Pons (tissue), 1 donor: ENCODE measurements at regions not wholly inside any gene's neighbourhood (a gene's known extent, or its start where the extent isn't known, plus 50 kb on each side); places are given as distances from the start of the nearest gene placed in this dataset.
"Not testable (repeated sequence)": the region's sequence is repeated elsewhere in the genome, so short reads cannot be mapped to it uniquely, and the experiment has no call there.

Experiments used
- DNase-seq: peaks from one replicate; pipeline ENCODE4 v3.0.0-alpha.2; 2016; ENCODE audit warnings: low spot score

- DNase-seq: not testable (repeated sequence)
Observed at GRCh38 chr16:21487956-21488355, 111.4 kb upstream of the METTL9 start.

- DNase-seq: not testable (repeated sequence)
Observed at GRCh38 chr16:21499046-21499445, 100.3 kb upstream of the METTL9 start.

GRCh38 chr16:21501223-21501868 is 98.0 kb upstream of the METTL9 start:
- not testable (repeated sequence) for DNase-seq

GRCh38 chr16:21501869-21502667 is 97.3 kb upstream of the METTL9 start:
- peak; percentile 95 for DNase-seq

DNA sequence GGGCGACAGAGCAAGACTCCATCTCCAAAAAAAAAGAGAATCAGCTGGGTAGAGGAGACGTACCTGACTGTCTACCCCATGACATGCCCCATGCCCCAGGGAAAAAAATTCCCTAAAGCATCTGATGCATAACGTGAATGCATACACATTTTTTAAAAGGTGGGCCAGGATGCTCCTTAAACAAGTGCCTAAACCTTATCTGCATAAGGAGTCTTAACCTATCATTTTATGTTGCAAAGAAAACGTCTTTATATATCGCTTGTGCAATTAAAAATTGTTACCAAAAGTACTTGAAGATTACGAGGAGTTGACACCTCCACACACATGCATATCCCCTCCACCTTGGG is 95.8 kb upstream of the METTL9 start:
- DNase-seq: not testable (repeated sequence)

DNA sequence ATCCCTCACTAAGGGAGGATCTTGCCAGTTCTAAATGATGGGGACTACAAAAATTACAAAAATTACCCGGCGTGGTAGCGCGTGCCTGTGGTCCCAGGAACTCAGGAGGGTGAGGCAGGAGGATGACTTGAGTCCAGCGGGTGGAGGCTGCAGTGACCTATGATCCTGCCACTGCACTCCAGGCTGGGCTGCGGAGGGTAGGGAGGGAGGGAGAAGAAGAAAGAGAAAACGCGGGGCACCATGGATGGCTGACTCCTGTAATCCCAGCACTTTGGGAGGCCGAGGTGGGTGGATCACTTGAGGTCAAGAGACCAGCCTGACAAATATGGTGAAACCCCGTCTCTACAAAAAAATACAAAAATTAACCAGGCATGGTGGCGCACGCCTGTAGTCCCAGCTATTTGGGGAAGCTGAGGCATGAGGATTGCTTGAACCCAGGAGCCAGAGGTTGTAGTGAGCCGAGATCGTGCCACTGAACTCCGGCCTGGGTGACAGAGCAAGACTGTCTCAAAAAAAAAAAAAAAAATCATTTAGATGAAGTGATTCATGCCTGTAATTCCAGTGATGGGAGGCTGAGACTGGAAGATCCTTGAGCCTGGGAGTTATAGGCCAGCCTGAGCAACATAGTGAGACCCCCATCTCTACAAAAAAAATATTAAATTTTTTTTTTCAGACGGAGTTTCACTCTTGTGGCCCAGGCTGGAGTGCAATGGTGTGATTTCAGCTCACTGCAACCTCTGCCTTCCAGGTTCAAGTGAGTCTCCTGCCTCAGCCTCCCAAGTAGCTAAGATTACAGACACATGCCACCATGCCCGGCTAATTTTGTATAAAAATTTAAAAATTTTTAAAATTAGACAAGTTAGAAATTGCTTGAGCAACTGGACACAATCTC is 95.2 kb upstream of the METTL9 start:
- not testable (repeated sequence) for DNase-seq

DNA sequence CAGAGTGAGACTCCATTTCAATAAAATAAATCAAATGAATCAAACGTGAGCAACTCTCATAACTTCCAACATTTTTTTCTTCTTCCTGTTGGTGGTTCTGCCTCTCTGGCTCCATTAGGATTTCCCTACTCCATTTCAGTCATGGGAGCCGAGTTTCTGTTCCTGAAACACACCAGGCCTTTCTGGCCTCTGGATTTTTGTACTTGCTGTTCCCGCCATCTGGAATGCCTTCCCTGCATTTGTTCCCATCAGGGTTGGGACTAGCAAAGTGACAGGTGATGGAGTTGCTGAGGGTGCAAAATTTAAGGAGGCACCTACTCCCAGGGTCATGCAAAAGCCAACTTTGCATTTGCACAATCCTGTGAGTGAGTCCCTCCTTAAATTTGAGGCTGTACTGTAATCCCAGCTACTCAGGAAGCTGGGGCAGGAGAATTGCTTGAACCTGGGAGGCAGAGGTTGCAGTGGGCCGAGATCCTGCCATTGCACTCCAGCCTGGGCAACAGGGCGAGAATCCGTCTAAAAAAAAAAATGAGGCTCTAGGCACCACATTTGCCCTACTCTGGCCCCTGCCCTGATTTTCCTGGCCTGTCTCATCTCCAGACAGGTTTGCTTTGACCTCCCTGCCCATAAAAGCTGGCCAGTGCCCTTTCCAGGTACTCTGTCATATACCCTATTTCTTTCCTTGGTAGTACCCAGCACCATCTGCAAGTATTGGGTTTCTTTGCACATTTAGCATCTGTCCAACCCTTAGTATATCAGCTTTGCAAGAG is 93.4 kb upstream of the METTL9 start:
- DNase-seq: not testable (repeated sequence)

DNA sequence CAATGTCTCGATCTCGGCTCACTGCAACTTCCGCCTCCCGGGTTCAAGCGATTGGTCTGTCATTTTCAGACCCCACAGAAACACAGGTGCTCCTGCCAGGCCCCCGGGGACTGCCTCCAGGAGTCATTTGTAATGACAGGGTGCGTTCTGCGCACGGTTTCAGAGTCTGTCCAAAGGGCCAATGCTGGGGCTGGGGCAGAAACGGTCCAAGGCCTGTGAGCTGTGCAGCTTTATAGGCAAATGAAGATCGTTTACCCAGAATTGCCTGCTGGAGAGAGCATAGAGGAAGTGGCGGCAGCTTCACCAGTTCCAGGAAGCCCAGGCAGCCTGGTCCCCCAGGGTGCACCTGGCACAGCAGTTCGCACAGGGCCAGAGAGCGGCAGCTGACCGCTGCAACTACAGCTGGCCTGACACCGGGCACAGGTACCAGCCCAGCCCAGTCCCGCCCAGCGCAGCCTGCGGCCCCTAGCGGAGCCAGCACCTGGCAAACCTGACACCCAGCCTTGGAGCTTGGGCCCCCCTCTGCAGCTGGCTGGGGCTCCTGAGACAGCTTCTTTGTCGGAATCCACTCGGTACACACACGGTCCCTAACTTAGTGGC is 92.4 kb upstream of the METTL9 start:
- DNase-seq: not testable (repeated sequence)

GRCh38 chr16:21507631-21508305 is 91.6 kb upstream of the METTL9 start:
- not testable (repeated sequence) for DNase-seq

DNA sequence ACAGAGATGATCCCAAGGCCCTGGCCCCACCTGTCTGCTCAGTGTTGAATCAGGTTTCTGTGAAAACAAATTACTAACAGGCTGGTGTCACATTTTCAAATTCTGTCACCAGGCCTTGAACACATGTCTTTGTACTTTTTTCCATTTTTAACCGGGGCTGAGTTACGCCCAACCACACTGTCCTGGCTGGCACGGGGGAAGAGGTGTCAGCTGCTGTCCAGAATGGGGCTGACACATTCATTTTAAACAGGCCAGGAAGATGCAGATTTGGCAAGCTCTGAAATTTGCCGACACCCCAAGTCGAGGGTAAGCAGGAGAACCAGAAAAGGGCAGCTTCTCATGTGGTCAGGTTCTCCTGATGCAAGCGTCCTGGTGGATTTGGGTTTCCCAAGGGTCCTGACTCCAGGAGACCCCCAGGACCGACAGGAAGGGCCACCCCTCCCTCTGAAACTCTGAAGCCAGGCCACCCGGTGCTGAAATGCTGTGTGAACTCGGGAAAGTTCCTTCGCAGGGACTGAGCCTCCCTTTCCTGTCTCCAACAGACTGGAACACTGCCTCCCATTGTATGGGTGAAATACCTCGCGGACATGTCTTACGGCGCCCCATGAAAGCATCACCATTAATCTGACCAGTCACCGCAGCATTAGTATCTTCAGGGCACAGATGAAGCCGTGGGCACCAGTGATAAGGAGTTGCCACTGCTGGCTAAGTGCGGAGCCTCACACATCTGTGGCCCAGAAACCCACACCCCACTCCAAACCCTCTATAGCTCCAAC is 90.5 kb upstream of the METTL9 start:
- DNase-seq: not testable (repeated sequence)

DNA sequence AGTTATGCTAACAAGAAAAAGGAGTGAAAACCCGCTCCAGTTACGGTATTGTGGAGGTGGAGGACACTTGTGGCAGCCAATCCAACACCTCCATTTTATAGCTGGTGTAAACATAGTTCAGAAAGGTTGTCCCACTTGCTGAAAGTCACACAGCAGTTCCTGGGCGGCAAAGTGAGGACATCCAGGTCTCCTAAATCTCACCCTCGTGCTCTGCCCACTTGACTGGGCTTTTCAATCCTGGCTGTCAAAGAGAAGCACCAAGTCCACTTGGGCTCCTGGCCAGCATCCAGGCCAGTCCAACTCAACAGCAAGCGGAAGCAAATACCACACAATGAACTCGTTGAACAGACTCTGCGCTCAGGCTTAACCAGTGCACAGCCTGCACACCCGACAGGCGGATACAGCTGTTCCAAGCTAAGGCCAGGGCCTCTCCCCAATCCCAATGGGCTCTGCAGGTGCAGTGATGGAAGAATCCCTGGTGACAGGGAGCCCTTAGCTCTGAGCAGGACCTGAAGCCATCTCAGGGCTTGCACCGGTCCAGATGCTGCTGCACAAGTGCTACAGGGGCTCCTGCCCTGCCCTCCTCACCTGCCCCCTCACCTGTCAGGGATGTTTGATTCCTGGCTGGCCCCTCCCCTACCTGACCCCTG is 89.8 kb upstream of the METTL9 start:
- peak; percentile 71 for DNase-seq

DNA sequence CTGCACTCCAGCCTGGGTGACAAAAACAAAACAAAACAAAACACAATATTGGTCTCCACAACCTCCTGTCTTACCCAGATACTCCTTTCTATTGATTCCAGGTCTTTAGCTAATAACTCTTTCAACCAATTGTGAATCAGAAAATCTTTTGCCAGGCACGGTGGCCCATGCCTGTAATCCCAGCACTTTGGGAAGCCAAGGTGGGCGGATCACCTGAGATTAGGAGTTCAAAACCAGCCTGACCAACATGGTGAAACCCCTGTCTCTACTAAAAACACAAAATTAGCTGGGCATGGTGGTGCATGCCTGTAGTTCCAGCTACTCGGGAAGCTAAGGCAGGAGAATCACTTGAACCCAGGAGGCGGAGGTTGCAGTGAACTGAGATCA is 88.5 kb upstream of the METTL9 start:
- DNase-seq: not testable (repeated sequence)

DNA sequence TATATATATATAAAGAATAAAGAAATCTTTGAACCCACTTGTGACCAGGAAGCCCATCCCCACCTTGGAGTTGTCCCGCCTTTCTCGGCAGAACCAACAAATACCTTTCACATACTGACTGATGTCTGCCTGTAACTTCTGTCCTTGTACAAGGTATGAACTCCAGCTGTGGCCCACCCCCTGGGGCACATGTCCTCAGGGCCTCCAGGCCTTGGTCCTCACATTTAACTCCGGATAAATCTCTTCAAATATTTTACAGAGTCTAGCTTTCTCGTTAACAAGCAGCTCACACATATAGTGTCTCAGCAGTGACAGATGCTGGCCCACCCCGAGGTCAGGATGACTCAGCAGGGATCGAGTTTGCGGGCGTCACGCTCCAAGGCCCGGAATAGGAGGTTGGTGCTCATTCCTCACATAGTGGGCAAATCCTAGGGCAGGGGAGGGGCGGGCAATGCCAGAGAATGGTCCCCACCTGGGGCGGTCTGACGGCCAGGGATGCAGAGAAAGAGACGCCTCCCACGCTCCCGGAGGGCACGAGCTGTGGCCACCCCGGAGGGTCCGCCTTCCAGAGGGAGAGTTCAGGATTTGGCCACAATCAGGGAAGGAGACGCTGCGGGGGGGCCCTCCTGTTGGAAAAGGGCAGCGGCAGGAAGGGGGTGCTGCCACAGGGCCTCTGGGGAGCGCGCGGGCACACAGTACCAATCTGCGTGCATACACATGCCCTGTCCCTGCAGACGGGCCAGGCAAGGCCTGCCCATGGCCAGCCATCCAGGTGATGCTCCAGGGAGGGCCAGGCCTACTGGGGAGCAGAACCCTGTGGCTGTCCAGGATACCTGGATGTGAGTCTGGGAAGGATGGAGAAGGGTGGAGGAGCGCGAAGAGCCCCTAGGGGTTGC is 87.8 kb upstream of the METTL9 start:
- not testable (repeated sequence) for DNase-seq

- DNase-seq: not testable (repeated sequence)
Observed at GRCh38 chr16:21512280-21513192, 86.8 kb upstream of the METTL9 start.

- DNase-seq: not testable (repeated sequence)
Observed at GRCh38 chr16:21513337-21513741, 86.0 kb upstream of the METTL9 start.

DNA sequence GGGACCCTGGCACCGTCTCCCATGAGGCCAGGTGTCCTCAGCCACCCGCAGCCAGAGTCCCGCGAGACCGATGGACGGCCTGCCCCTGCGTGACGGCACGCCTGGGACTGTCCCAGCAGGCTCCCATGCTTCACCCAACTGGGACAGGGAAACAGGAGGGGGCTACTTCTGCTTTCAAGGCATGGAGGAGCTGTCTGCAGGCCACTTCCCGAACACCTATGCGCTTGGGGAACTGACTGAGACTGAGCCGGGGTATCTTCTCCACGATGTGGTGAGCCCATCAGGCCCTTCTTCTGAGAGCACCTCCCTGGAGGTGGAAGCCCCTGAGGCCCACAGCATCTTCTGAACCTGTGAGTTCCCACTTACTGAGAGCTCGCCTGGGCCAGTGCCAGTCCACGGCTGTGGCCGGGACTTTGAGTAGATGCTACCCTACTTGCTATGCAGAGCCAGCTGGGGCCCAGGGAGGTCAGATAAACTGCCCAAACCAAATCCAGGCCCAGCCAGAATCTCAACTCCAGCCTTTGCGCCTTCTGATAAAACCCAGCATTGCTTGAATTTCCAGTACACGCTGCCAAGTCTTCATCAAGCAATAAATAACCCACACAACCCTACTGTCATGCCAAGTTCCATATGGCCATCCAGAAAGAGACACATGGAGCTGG is 85.4 kb upstream of the METTL9 start:
- DNase-seq: not testable (repeated sequence)

DNA sequence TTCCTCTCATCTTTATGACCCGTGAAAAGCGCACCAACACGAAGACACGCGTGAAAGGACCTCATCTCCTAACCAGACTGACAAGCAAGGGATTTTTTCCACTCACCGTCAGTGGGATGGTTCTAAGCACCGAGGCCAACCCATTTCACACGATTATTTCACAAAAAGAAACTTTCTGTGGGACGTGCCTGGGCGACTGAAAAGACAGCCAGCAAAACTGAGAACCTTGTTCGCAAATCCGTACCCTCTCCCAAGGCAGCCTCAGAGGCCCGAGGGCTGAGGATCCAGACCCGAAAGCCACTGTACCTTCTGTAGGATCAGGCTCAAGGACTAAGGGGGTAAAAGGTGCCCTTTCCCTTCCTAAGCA is 84.9 kb upstream of the METTL9 start:
- DNase-seq: not testable (repeated sequence)
